ENCODE measurements at regions not wholly inside any gene's neighbourhood (a gene's known extent, or its start where the extent isn't known, plus 50 kb on each side); places are given as distances from the start of the nearest gene placed in this dataset.

GRCh38 chr5:163670036-163670435 is 164.6 kb downstream of the MAT2B start:
- Histone ChIP-seq H3K4me1 (ENCODE audit: control insufficient read depth, extremely low read depth, insufficient read depth, low read length) (no peaks in the 10 kb centered on the region), H3K4me2 (ENCODE audit: control insufficient read depth, extremely low read depth, insufficient read depth, low read depth, low read length) (no peak overlapping the region), H3K9ac (ENCODE audit: control insufficient read depth, extremely low read depth, insufficient read depth, low read length) (no peak overlapping the region), H3K36me3 (ENCODE audit: control insufficient read depth in 2 of 2, extremely low read depth in 1 of 2, insufficient read depth in 2 of 2, low read length in 2 of 2) (no peaks in the 10 kb centered on the region), H4K20me1 (ENCODE audit: control insufficient read depth, extremely low read depth, insufficient read depth, low read length) (no peaks in the 10 kb centered on the region), H3K27me3 (ENCODE audit: control insufficient read depth, extremely low read depth, insufficient read depth, low read length) (no peaks in the 10 kb centered on the region), H3K9me1 (ENCODE audit: control insufficient read depth, extremely low read depth, insufficient read depth, low read length) (no peaks in the 10 kb centered on the region), H3K4me3 (ENCODE audit: control insufficient read depth in 2 of 3, extremely low read depth in 1 of 3, insufficient read depth in 2 of 3, low read depth in 1 of 3, low read length in 3 of 3) (no peak overlapping the region), H2AFZ (ENCODE audit: control insufficient read depth, low read length) (no peak overlapping the region), H3K27ac (ENCODE audit: control insufficient read depth, insufficient read depth, low read length) (no peak overlapping the region), H3K79me2 (ENCODE audit: control insufficient read depth, insufficient read depth, low read length) (no peaks in the 10 kb centered on the region), H3K9me3 (ENCODE audit: control insufficient read depth, low read depth, low read length) (no peaks in the 10 kb centered on the region)
- DNase-seq (ENCODE audit: low read depth, low spot score) (no peak), FAIRE-seq (no peak)
- TF ChIP-seq CTCF (optimal IDR thresholded peaks at IDR 0.05 in 1 of 3, IDR thresholded peaks at IDR 0.05 in 1 of 3, conservative IDR thresholded peaks at IDR 0.05 in 1 of 3; ENCODE audit: extremely low read depth in 1 of 3, insufficient read depth in 2 of 3, low read length in 3 of 3) (no peak), EZH2 (IDR thresholded peaks at IDR 0.05; ENCODE audit: low read length) (no peak)
- dilution Hi-C loops (cut with MboI; ENCODE audit: extremely low pct_ligation_motif_present, low sequenced_read_pairs), result no loop called here

- Histone ChIP-seq H3K4me1 (ENCODE audit: control insufficient read depth, extremely low read depth, insufficient read depth, low read length) (no peaks in the 10 kb centered on the region), H3K9ac (ENCODE audit: control insufficient read depth, extremely low read depth, insufficient read depth, low read length) (no peak overlapping the region), H3K4me3 (ENCODE audit: control insufficient read depth in 2 of 3, extremely low read depth in 1 of 3, insufficient read depth in 2 of 3, low read depth in 1 of 3, low read length in 3 of 3) (no peak overlapping the region), H2AFZ (ENCODE audit: control insufficient read depth, low read length) (no peak overlapping the region), H3K27me3 (ENCODE audit: control insufficient read depth, extremely low read depth, insufficient read depth, low read length) (no peaks in the 10 kb centered on the region), H3K9me3 (ENCODE audit: control insufficient read depth, low read depth, low read length) (no peaks in the 10 kb centered on the region), H3K79me2 (ENCODE audit: control insufficient read depth, insufficient read depth, low read length) (no peaks in the 10 kb centered on the region), H4K20me1 (ENCODE audit: control insufficient read depth, extremely low read depth, insufficient read depth, low read length) (no peaks in the 10 kb centered on the region), H3K9me1 (ENCODE audit: control insufficient read depth, extremely low read depth, insufficient read depth, low read length) (no peaks in the 10 kb centered on the region), H3K4me2 (ENCODE audit: control insufficient read depth, extremely low read depth, insufficient read depth, low read depth, low read length) (no peak overlapping the region), H3K36me3 (ENCODE audit: control insufficient read depth in 2 of 2, extremely low read depth in 1 of 2, insufficient read depth in 2 of 2, low read length in 2 of 2) (no peaks in the 10 kb centered on the region), H3K27ac (ENCODE audit: control insufficient read depth, insufficient read depth, low read length) (no peak overlapping the region)
- dilution Hi-C loops (cut with MboI; ENCODE audit: extremely low pct_ligation_motif_present, low sequenced_read_pairs), result no loop called here
- DNase-seq (ENCODE audit: low read depth, low spot score) (no peak), FAIRE-seq (no peak)
- TF ChIP-seq EZH2 (IDR thresholded peaks at IDR 0.05; ENCODE audit: low read length) (no peak), CTCF (optimal IDR thresholded peaks at IDR 0.05 in 1 of 3, IDR thresholded peaks at IDR 0.05 in 1 of 3, conservative IDR thresholded peaks at IDR 0.05 in 1 of 3; ENCODE audit: extremely low read depth in 1 of 3, insufficient read depth in 2 of 3, low read length in 3 of 3) (no peak)
Observed at GRCh38 chr5:163677092-163677491, 171.7 kb downstream of the MAT2B start.

Measured in keratinocyte (primary cell).